Kidney (tissue), 13 donors: ENCODE measurements at regions not wholly inside any gene's neighbourhood (a gene's known extent, or its start where the extent isn't known, plus 50 kb on each side); places are given as distances from the start of the nearest gene placed in this dataset.

Experiments used
- DNase-seq, 5 donors: peaks; one replicate each; pipeline ENCODE4 v3.0.0-alpha.2; 2013 to 2020
- FAIRE-seq: peaks from 2 replicates; lab custom pipeline; 2012; peaks lifted over from hg19 to GRCh38; lab: Jason Lieb, UNC
- H3K27ac ChIP-seq, 2 donors: one replicate each; pipeline ENCODE4 v1.7.0; 2013; ENCODE audit warnings: low read depth in 2 of 2, low read length in 2 of 2, inconsistent platforms in 1 of 2
- H3K27me3 ChIP-seq: one replicate; pipeline ENCODE4 v1.7.1; 2013; ENCODE audit warnings: low read length, inconsistent platforms; ENCODE audit not compliant: control insufficient read depth, insufficient read depth
- H3K36me3 ChIP-seq, 3 donors: one replicate each; pipeline versions ENCODE4 v1.7.0 to v1.7.1; 2013; ENCODE audit warnings: low read length in 3 of 3, control low read depth in 1 of 3, inconsistent platforms in 1 of 3; ENCODE audit not compliant: insufficient read depth in 3 of 3, control insufficient read depth in 2 of 3
- H3K4me1 ChIP-seq, 3 donors: one replicate each; pipeline versions ENCODE4 v1.7.0 to v1.7.1; 2013; ENCODE audit warnings: low read length in 3 of 3, inconsistent platforms in 1 of 3, low read depth in 1 of 3; ENCODE audit not compliant: control insufficient read depth in 2 of 3, insufficient read depth in 2 of 3
- H3K4me3 ChIP-seq, 3 donors: one replicate each; pipeline versions ENCODE4 v1.7.0 to v1.8.1; 2013; ENCODE audit warnings: low read length in 3 of 3, control low read depth in 1 of 3, inconsistent platforms in 1 of 3
- H3K9ac ChIP-seq, 3 donors: one replicate each; pipeline versions ENCODE4 v1.7.0 to v1.7.1; 2013; ENCODE audit warnings: low read length in 3 of 3, control low read depth in 1 of 3, inconsistent platforms in 1 of 3
- H3K9me3 ChIP-seq, 3 donors: one replicate each; pipeline versions ENCODE4 v1.7.0 to v1.7.1; 2013; ENCODE audit warnings: low read length in 3 of 3, control low read depth in 1 of 3, inconsistent platforms in 1 of 3; ENCODE audit not compliant: control insufficient read depth in 2 of 3, insufficient read depth in 1 of 3
- intact Hi-C: fragments of 100-400 bp; cut with DNase I; formaldehyde crosslinking; loops from one replicate; pipeline ENCODE4 v1.11.1; 2022
- TF ChIP-seq, protein P1 (sequence below): IDR thresholded peaks from 3 replicates; pipeline ENCODE4 v1.5.1; 2012; ENCODE audit warnings: mild to moderate bottlenecking, moderate library complexity, borderline replicate concordance; ENCODE audit not compliant: insufficient read depth; ENCODE audit errors: extremely low read depth
- donor health status: control.
- donor health status: control.
- donor health status: control.
- donor health status: control.
- donor health status: control.
- donor health status: DM: yes; HTN: yes; CAD: no.
- donor health status: Normal renal cell carcinoma (clear cell type).

DNA sequence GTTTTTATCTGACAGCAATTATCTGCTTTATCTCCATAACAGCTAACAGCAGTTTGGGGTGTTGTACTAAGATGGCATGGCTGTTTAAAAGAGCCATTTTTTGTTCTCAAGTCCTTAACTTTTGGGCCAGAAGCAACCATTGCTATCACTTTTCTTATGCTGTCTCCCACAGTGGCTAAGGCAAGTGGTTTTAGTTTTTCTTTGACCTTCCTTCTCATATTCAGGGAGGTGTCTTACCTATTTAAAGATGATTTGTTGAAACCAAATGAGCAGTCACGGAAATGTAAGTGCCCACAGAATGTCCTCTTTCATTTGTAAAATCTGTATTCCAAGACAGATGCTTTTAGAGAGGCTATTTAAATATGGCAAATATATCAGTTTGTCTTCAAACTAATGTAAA, 96.8 kb upstream of the USP15 start:
- Histone ChIP-seq H3K4me1 (no peaks in the 10 kb centered on the region), H3K9me3 (no peaks in the 10 kb centered on the region), H3K9ac (no peak overlapping the region), H3K36me3 (no peaks in the 10 kb centered on the region), H3K27ac (no peak overlapping the region), H3K27me3 (no peaks in the 10 kb centered on the region), H3K4me3 (no peak overlapping the region)
- no peak for FAIRE-seq
- intact Hi-C loops, result no loop called here
- no peak for DNase-seq
- TF ChIP-seq, protein P1, sequence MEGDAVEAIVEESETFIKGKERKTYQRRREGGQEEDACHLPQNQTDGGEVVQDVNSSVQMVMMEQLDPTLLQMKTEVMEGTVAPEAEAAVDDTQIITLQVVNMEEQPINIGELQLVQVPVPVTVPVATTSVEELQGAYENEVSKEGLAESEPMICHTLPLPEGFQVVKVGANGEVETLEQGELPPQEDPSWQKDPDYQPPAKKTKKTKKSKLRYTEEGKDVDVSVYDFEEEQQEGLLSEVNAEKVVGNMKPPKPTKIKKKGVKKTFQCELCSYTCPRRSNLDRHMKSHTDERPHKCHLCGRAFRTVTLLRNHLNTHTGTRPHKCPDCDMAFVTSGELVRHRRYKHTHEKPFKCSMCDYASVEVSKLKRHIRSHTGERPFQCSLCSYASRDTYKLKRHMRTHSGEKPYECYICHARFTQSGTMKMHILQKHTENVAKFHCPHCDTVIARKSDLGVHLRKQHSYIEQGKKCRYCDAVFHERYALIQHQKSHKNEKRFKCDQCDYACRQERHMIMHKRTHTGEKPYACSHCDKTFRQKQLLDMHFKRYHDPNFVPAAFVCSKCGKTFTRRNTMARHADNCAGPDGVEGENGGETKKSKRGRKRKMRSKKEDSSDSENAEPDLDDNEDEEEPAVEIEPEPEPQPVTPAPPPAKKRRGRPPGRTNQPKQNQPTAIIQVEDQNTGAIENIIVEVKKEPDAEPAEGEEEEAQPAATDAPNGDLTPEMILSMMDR, result no peak

DNA sequence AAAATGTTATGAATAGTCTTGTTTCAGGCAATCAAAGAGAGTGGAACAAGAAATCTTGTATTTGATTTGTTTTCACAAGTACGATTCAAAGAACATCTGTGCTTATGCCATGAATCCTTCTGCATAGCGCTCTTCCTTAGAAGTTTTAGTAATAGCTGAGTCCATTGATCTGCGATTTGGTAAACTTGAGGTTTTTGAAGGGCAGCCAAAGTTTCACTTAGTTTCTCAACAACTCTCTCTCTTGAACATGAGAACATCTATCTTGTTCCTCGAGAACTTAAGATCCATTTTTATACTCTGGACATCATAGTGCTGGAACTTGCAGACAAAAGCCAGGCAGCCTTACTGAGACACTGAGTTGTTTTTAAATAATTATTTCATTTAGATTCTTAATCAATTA, 96.2 kb upstream of the USP15 start:
- intact Hi-C loops, result no loop called here
- Histone ChIP-seq H3K36me3 (no peaks in the 10 kb centered on the region), H3K4me1 (no peaks in the 10 kb centered on the region), H3K27me3 (no peaks in the 10 kb centered on the region), H3K9ac (no peak overlapping the region), H3K9me3 (no peaks in the 10 kb centered on the region), H3K4me3 (no peak overlapping the region), H3K27ac (no peak overlapping the region)
- DNase-seq, result no peak
- no peak for FAIRE-seq
- TF ChIP-seq, protein P1, result no peak

DNA sequence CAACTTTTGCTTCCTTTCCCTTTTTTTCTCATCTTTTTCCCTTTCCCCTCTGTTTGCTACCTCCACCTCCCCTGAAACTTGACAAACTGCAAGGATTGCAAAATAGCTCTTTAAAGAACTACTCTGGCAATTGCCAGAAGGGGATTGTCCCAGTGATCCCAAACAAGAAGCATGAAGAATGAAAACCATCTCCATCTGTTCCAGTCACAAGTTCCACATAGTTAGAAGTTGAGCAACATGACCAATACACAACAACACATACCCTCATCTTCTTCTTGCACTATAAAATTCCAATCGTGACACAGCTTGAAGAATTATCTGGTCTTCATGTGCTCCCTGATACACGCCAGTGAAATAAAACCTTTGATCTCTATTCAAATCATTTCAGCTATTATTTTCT, 93.7 kb upstream of the USP15 start:
- no peaks in the 10 kb centered on the region for H3K9me3 ChIP-seq
- H3K27me3 ChIP-seq, result no peaks in the 10 kb centered on the region
- no peak overlapping the region for H3K9ac ChIP-seq
- no peaks in the 10 kb centered on the region for H3K4me1 ChIP-seq
- H3K4me3 ChIP-seq, result no peak overlapping the region
- DNase-seq (no peak), FAIRE-seq (no peak)
- H3K36me3 ChIP-seq, result no peaks in the 10 kb centered on the region
- intact Hi-C loops, result no loop called here
- TF ChIP-seq, protein P1, result no peak
- no peak overlapping the region for H3K27ac ChIP-seq

DNA sequence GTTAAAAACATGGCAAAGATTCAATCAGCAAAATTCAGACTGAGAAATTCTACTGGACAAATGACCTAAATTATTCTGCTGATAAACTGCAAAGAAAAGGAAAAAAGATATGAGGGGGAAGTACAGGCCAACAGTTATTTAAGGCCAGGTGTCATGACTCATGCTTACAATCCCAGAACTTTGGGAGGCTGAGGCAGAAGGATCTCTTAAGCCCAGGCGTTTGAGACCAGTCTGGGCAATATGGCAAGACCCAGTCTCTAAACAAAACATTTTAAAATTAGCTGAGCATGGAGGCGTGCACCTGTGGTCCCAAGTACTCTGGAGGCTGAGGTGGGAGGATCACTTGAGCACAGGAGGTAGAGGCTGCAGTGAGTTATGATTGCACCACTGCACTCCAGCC, 91.8 kb upstream of the USP15 start:
- H3K4me1 ChIP-seq, result no peaks in the 10 kb centered on the region
- no peaks in the 10 kb centered on the region for H3K36me3 ChIP-seq
- intact Hi-C loops, result no loop called here
- DNase-seq (no peak), FAIRE-seq (no peak)
- TF ChIP-seq, protein P1, result no peak
- H3K27me3 ChIP-seq, result no peaks in the 10 kb centered on the region
- H3K4me3 ChIP-seq, result no peak overlapping the region
- no peak overlapping the region for H3K27ac ChIP-seq
- H3K9me3 ChIP-seq, result no peaks in the 10 kb centered on the region
- H3K9ac ChIP-seq, result no peak overlapping the region
